ENCODE measurements at regions not wholly inside any gene's neighbourhood (a gene's known extent, or its start where the extent isn't known, plus 50 kb on each side); places are given as distances from the start of the nearest gene placed in this dataset.

- TF ChIP-seq CTCF (IDR thresholded peaks at IDR 0.05) (no peak), POLR2A (IDR thresholded peaks at IDR 0.05) (no peak), EP300 (IDR thresholded peaks at IDR 0.05) (no peak), POLR2AphosphoS5 (IDR thresholded peaks at IDR 0.05) (no peak)
These were observed 51.7 kb upstream of the RTL1 start for GRCh38 chr14:100955201-100955600.

Data from suprapubic skin (tissue), 4 donors.